ENCODE measurements at regions not wholly inside any gene's neighbourhood (a gene's known extent, or its start where the extent isn't known, plus 50 kb on each side); places are given as distances from the start of the nearest gene placed in this dataset.
"Not testable (repeated sequence)": the region's sequence is repeated elsewhere in the genome, so short reads cannot be mapped to it uniquely, and the experiment has no call there.

DNA sequence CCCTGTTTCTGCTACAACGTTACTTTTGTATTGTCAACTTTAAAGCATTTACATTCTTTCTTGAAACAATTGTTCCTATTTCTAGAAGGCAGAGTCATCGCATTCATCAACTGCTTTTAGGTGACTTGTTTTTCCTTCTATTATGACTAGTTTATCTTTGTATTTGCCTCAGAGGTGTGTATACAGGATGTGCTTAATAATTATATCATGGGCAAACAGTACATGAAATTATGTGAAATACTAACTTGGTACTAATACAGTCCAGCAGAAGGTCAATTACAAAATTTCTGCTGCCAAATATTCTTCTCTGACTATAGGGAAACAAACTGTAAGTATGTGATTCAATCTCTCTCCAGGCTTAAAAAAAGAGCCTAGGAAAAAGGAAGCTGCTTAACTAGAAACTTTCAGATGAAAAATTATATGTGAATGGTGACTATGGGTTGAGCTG lies 101.6 kb downstream of the C4BPA start:
- H3K27ac ChIP-seq, result peak overlapping the region; percentile 85
- no TSS peak for BruUV-seq (replicated peaks)
- H3K4me3 ChIP-seq, result no peak overlapping the region
- no peaks in the 10 kb centered on the region for H3K27me3 ChIP-seq (ENCODE audit: insufficient read depth, low read depth)
- H3K4me1 ChIP-seq (replicated peaks; ENCODE audit: insufficient read depth), result peaks cover 19% of the 10 kb centered on the region
- peaks cover 23% of the 10 kb centered on the region for H3F3A ChIP-seq (ENCODE audit: insufficient read depth, low read depth)
- H3K36me3 ChIP-seq (ENCODE audit: low read depth), result peaks cover 4% of the 10 kb centered on the region; the same call in 1 of the 2 replicates
- intact Hi-C loops (cut with micrococcal nuclease; ENCODE audit: unreplicated experiment), result loop anchor here (1.0 to 10.0 kb wide), 4 partner anchors 36 to 121 kb away; partner anchors contain the start of genes C4BPB and CD55
- TF ChIP-seq, protein P1, sequence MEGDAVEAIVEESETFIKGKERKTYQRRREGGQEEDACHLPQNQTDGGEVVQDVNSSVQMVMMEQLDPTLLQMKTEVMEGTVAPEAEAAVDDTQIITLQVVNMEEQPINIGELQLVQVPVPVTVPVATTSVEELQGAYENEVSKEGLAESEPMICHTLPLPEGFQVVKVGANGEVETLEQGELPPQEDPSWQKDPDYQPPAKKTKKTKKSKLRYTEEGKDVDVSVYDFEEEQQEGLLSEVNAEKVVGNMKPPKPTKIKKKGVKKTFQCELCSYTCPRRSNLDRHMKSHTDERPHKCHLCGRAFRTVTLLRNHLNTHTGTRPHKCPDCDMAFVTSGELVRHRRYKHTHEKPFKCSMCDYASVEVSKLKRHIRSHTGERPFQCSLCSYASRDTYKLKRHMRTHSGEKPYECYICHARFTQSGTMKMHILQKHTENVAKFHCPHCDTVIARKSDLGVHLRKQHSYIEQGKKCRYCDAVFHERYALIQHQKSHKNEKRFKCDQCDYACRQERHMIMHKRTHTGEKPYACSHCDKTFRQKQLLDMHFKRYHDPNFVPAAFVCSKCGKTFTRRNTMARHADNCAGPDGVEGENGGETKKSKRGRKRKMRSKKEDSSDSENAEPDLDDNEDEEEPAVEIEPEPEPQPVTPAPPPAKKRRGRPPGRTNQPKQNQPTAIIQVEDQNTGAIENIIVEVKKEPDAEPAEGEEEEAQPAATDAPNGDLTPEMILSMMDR (conservative IDR thresholded peaks at IDR 0.05), result no peak
- no peak for TF ChIP-seq EZH2 (IDR thresholded peaks at IDR 0.05; ENCODE audit: low read depth)
- no peaks in the 10 kb centered on the region for H3K79me2 ChIP-seq (ENCODE audit: low read depth)
- no peak overlapping the region for H2AFZ ChIP-seq
- H3K9me2 ChIP-seq (ENCODE audit: insufficient read depth), result no peaks in the 10 kb centered on the region
- POLR2A ChIA-PET (ENCODE audit: unreplicated experiment), result interaction anchor here (0.8 kb wide), 1 partner anchor 116 kb away, joined by 5 read pairs; the partner anchor contains the start of gene CD55
- H4K20me1 ChIP-seq (ENCODE audit: insufficient read depth), result no peaks in the 10 kb centered on the region
- CTCF ChIA-PET, result no interaction called here
- peak overlapping the region; percentile 44 for H3K4me2 ChIP-seq
- DNase-seq, result peak in 1 of 2 experiments; percentile 37
- H3K9me3 ChIP-seq (ENCODE audit: insufficient read depth, low read depth), result no peaks in the 10 kb centered on the region; the same call in 1 of the 2 replicates

DNA sequence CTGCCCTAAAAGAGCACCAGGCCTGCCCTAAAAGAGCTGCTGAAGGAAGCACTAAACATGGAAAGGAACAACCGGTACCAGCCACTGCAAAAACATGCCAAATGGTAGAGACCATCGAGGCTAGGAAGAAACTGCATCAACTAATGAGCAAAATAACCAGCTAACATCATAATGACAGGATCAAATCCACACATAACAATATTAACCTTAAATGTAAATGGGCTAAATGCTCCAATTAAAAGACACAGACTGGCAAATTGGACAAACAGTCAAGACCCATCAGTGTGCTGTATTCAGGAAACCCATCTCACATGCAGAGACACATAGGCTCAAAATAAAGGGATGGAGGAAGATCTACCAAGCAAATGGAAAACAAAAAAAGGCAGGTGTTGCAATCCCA lies 104.7 kb downstream of the C4BPA start:
- POLR2A ChIA-PET (ENCODE audit: unreplicated experiment); H2AFZ ChIP-seq: not testable (repeated sequence)
- intact Hi-C loops (cut with micrococcal nuclease; ENCODE audit: unreplicated experiment), result loop anchor here (10.0 kb wide), 1 partner anchor 124 kb away; the partner anchor contains the start of gene C4BPB

GRCh38 chr1:207214453-207214852 lies 107.0 kb upstream of the CD55 start:
- Histone ChIP-seq H3K9me3 (ENCODE audit: insufficient read depth, low read depth) (no peaks in the 10 kb centered on the region), H3K4me2 (no peak overlapping the region), H3F3A (ENCODE audit: insufficient read depth, low read depth) (no peaks in the 10 kb centered on the region), H3K27me3 (ENCODE audit: insufficient read depth, low read depth) (no peaks in the 10 kb centered on the region), H3K27ac (no peak overlapping the region), H3K4me3 (no peak overlapping the region), H3K9me2 (ENCODE audit: insufficient read depth) (no peaks in the 10 kb centered on the region), H2AFZ (no peak overlapping the region), H3K4me1 (replicated peaks; ENCODE audit: insufficient read depth) (peaks cover 7% of the 10 kb centered on the region; the same call in 1 of the 2 replicates), H3K36me3 (ENCODE audit: low read depth) (no peaks in the 10 kb centered on the region), H4K20me1 (ENCODE audit: insufficient read depth) (no peaks in the 10 kb centered on the region), H3K79me2 (ENCODE audit: low read depth) (no peaks in the 10 kb centered on the region)
- TF ChIP-seq, protein P1 (conservative IDR thresholded peaks at IDR 0.05), result no peak
- TF ChIP-seq EZH2 (IDR thresholded peaks at IDR 0.05; ENCODE audit: low read depth), result no peak
- intact Hi-C loops (cut with micrococcal nuclease; ENCODE audit: unreplicated experiment), result no loop called here
- ChIA-PET POLR2A (ENCODE audit: unreplicated experiment) (no interaction called here), CTCF (no interaction called here)
- BruUV-seq (replicated peaks), result no TSS peak
- no peak for DNase-seq

More for the DNA sequence above, 104.7 kb downstream of the C4BPA start:
- H3K9me2 ChIP-seq (ENCODE audit: insufficient read depth); H3K79me2 ChIP-seq (ENCODE audit: low read depth); H3K4me3 ChIP-seq; BruUV-seq (replicated peaks); H3K27me3 ChIP-seq (ENCODE audit: insufficient read depth, low read depth); H3K27ac ChIP-seq; DNase-seq; H3K4me2 ChIP-seq; H3K9me3 ChIP-seq (ENCODE audit: insufficient read depth, low read depth); CTCF ChIA-PET; H3K36me3 ChIP-seq (ENCODE audit: low read depth); H4K20me1 ChIP-seq (ENCODE audit: insufficient read depth): not testable (repeated sequence)
- H3F3A ChIP-seq (ENCODE audit: insufficient read depth, low read depth), result peaks cover 23% of the 10 kb centered on the region
- peaks cover 19% of the 10 kb centered on the region for H3K4me1 ChIP-seq (replicated peaks; ENCODE audit: insufficient read depth)

Data from PC-9 (cell line).